Hepatic stellate cell (primary cell): ENCODE measurements at regions not wholly inside any gene's neighbourhood (a gene's known extent, or its start where the extent isn't known, plus 50 kb on each side); places are given as distances from the start of the nearest gene placed in this dataset.

Experiments used
- DNase-seq: peaks from one replicate; pipeline ENCODE4 v3.0.0; 2011; ENCODE audit warnings: low spot score

GRCh38 chr7:91526404-91526803 lies 262.2 kb downstream of the FZD1 start:
- no peak for DNase-seq

GRCh38 chr7:91527460-91527859 lies 263.2 kb downstream of the FZD1 start:
- DNase-seq, result no peak

GRCh38 chr7:91533996-91534395 lies 269.8 kb downstream of the FZD1 start:
- DNase-seq, result no peak

- DNase-seq, result no peak
Measured at GRCh38 chr7:91537260-91538152, 273.3 kb downstream of the FZD1 start.

- no peak for DNase-seq
Measured at GRCh38 chr7:91541641-91542040, 277.4 kb downstream of the FZD1 start.

- DNase-seq, result no peak
Measured at GRCh38 chr7:91543646-91544045, 279.4 kb downstream of the FZD1 start.

GRCh38 chr7:91549878-91550277 lies 285.6 kb downstream of the FZD1 start:
- no peak for DNase-seq

- DNase-seq, result no peak
Measured at GRCh38 chr7:91550931-91551330, 286.7 kb downstream of the FZD1 start.

GRCh38 chr7:91551377-91552175 lies 287.3 kb downstream of the FZD1 start:
- DNase-seq, result no peak

- DNase-seq, result no peak
Measured at GRCh38 chr7:91553410-91553895, 289.2 kb downstream of the FZD1 start.

GRCh38 chr7:91554883-91555282 lies 290.6 kb downstream of the FZD1 start:
- DNase-seq, result no peak

GRCh38 chr7:91556239-91556638 lies 292.0 kb downstream of the FZD1 start:
- no peak for DNase-seq

- DNase-seq, result no peak
Measured at GRCh38 chr7:91556956-91557650, 292.9 kb downstream of the FZD1 start.

GRCh38 chr7:91557789-91558404 lies 293.7 kb downstream of the FZD1 start:
- no peak for DNase-seq

GRCh38 chr7:91559947-91560346 lies 295.7 kb downstream of the FZD1 start:
- no peak for DNase-seq

- no peak for DNase-seq
Measured at GRCh38 chr7:91564101-91564500, 299.9 kb downstream of the FZD1 start.

GRCh38 chr7:91564541-91564940 lies 300.3 kb downstream of the FZD1 start:
- DNase-seq, result no peak

- DNase-seq, result no peak
Measured at GRCh38 chr7:91565499-91566401, 301.5 kb downstream of the FZD1 start.

GRCh38 chr7:91566402-91566732 lies 302.1 kb downstream of the FZD1 start:
- DNase-seq, result no peak

- no peak for DNase-seq
Measured at GRCh38 chr7:91567081-91568012, 303.1 kb downstream of the FZD1 start.
